GM12801 (cell line): ENCODE measurements at regions not wholly inside any gene's neighbourhood (a gene's known extent, or its start where the extent isn't known, plus 50 kb on each side); places are given as distances from the start of the nearest gene placed in this dataset.

ENCODE experiments used
- CTCF ChIP-seq: IDR thresholded peaks from one replicate; pipeline ENCODE4 v1.5.1; 2011; ENCODE audit warnings: control low read depth; ENCODE audit not compliant: insufficient read length; ENCODE audit errors: extremely low read depth

GRCh38 chr7:113383638-113384037, 265.3 kb upstream of the SMIM30 start:
- no peak for TF ChIP-seq CTCF

GRCh38 chr7:113379746-113380145, 261.4 kb upstream of the SMIM30 start:
- no peak for TF ChIP-seq CTCF

GRCh38 chr7:113374955-113375354, 256.6 kb upstream of the SMIM30 start:
- no peak for TF ChIP-seq CTCF

GRCh38 chr7:113373863-113374262, 255.5 kb upstream of the SMIM30 start:
- no peak for TF ChIP-seq CTCF

- TF ChIP-seq CTCF = no peak
Observed at GRCh38 chr7:113371416-113372043, 253.2 kb upstream of the SMIM30 start.

- no peak for TF ChIP-seq CTCF
Observed at GRCh38 chr7:113370910-113371309, 252.6 kb upstream of the SMIM30 start.

- TF ChIP-seq CTCF = no peak
Observed at GRCh38 chr7:113368256-113368655, 249.9 kb upstream of the SMIM30 start.
